GM12874 (cell line): ENCODE measurements at regions not wholly inside any gene's neighbourhood (a gene's known extent, or its start where the extent isn't known, plus 50 kb on each side); places are given as distances from the start of the nearest gene placed in this dataset.

Source experiments
- CTCF ChIP-seq: IDR thresholded peaks from 2 replicates; pipeline ENCODE4 v1.5.1; 2011; ENCODE audit warnings: low read depth, mild to moderate bottlenecking, control low read depth, low read length, moderate library complexity; ENCODE audit not compliant: insufficient read depth

- no peak for TF ChIP-seq CTCF
Observed at GRCh38 chr16:8262299-8262698, 328.0 kb downstream of the TMEM114 start.

GRCh38 chr16:8260140-8260539, 330.2 kb downstream of the TMEM114 start:
- TF ChIP-seq CTCF, result no peak

- TF ChIP-seq CTCF, result no peak
Observed at GRCh38 chr16:8258523-8258922, 331.8 kb downstream of the TMEM114 start.

GRCh38 chr16:8257561-8257960, 332.8 kb downstream of the TMEM114 start:
- TF ChIP-seq CTCF, result no peak

GRCh38 chr16:8254405-8254804, 335.9 kb downstream of the TMEM114 start:
- TF ChIP-seq CTCF, result no peak

GRCh38 chr16:8253718-8254117, 336.6 kb downstream of the TMEM114 start:
- TF ChIP-seq CTCF, result no peak

- TF ChIP-seq CTCF, result no peak
Observed at GRCh38 chr16:8251727-8252126, 338.6 kb downstream of the TMEM114 start.

GRCh38 chr16:8251298-8251697, 339.0 kb downstream of the TMEM114 start:
- TF ChIP-seq CTCF, result no peak
